ENCODE measurements at regions not wholly inside any gene's neighbourhood (a gene's known extent, or its start where the extent isn't known, plus 50 kb on each side); places are given as distances from the start of the nearest gene placed in this dataset.

DNA sequence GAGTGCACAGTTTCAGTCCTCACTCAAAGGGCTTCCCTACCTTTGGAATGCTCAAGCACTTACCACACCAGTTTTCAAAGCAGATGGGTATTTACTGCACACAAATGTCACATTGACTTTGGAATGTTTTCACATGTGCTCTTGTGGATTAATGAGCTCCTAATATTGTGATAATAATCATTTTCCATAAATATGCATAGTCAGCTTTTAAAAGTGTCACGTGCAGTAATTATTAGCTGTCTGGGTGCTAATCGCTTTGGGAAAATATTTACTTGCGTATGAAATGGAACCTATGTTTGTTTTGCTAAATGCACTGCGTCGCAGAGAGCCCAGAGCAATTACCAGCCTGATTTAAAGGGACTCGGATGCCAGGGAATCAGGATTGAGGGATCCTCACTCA lies 229.3 kb downstream of the SMAD2 start:
- TF ChIP-seq ZNF302 (CRISPR knock-in tag; IDR thresholded peaks at IDR 0.05) (no peak), ZSCAN20 (CRISPR knock-in tag; IDR thresholded peaks at IDR 0.05) (no peak)
- TF ChIP-seq, protein P1, sequence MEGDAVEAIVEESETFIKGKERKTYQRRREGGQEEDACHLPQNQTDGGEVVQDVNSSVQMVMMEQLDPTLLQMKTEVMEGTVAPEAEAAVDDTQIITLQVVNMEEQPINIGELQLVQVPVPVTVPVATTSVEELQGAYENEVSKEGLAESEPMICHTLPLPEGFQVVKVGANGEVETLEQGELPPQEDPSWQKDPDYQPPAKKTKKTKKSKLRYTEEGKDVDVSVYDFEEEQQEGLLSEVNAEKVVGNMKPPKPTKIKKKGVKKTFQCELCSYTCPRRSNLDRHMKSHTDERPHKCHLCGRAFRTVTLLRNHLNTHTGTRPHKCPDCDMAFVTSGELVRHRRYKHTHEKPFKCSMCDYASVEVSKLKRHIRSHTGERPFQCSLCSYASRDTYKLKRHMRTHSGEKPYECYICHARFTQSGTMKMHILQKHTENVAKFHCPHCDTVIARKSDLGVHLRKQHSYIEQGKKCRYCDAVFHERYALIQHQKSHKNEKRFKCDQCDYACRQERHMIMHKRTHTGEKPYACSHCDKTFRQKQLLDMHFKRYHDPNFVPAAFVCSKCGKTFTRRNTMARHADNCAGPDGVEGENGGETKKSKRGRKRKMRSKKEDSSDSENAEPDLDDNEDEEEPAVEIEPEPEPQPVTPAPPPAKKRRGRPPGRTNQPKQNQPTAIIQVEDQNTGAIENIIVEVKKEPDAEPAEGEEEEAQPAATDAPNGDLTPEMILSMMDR (IDR thresholded peaks at IDR 0.05) = no peak
- TF ChIP-seq, protein P2, sequence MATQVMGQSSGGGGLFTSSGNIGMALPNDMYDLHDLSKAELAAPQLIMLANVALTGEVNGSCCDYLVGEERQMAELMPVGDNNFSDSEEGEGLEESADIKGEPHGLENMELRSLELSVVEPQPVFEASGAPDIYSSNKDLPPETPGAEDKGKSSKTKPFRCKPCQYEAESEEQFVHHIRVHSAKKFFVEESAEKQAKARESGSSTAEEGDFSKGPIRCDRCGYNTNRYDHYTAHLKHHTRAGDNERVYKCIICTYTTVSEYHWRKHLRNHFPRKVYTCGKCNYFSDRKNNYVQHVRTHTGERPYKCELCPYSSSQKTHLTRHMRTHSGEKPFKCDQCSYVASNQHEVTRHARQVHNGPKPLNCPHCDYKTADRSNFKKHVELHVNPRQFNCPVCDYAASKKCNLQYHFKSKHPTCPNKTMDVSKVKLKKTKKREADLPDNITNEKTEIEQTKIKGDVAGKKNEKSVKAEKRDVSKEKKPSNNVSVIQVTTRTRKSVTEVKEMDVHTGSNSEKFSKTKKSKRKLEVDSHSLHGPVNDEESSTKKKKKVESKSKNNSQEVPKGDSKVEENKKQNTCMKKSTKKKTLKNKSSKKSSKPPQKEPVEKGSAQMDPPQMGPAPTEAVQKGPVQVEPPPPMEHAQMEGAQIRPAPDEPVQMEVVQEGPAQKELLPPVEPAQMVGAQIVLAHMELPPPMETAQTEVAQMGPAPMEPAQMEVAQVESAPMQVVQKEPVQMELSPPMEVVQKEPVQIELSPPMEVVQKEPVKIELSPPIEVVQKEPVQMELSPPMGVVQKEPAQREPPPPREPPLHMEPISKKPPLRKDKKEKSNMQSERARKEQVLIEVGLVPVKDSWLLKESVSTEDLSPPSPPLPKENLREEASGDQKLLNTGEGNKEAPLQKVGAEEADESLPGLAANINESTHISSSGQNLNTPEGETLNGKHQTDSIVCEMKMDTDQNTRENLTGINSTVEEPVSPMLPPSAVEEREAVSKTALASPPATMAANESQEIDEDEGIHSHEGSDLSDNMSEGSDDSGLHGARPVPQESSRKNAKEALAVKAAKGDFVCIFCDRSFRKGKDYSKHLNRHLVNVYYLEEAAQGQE (IDR thresholded peaks at IDR 0.05) = no peak

Measured in A549 (cell line).